Breast epithelium (tissue), 3 donors: ENCODE measurements at regions not wholly inside any gene's neighbourhood (a gene's known extent, or its start where the extent isn't known, plus 50 kb on each side); places are given as distances from the start of the nearest gene placed in this dataset.

Experiments used
- POLR2A ChIP-seq: fragments of 450-650 bp; IDR thresholded peaks from one replicate; pipeline ENCODE4 v1.6.1; 2016; ENCODE audit warnings: antibody characterized with exemption, mild to moderate bottlenecking, moderate library complexity
- POLR2AphosphoS5 ChIP-seq, 3 donors: sonication (generic); formaldehyde crosslinking; IDR thresholded peaks; one replicate each; pipeline ENCODE4 v1.6.1; 2017; ENCODE audit warnings: antibody characterized with exemption in 3 of 3
- TF ChIP-seq, protein P1 (sequence below), 3 donors: fragments of 450-650 bp; IDR thresholded peaks; one replicate each; pipeline ENCODE4 v1.5.1; 2016 to 2017; ENCODE audit warnings: antibody characterized with exemption in 3 of 3, mild to moderate bottlenecking in 3 of 3, moderate library complexity in 3 of 3

DNA sequence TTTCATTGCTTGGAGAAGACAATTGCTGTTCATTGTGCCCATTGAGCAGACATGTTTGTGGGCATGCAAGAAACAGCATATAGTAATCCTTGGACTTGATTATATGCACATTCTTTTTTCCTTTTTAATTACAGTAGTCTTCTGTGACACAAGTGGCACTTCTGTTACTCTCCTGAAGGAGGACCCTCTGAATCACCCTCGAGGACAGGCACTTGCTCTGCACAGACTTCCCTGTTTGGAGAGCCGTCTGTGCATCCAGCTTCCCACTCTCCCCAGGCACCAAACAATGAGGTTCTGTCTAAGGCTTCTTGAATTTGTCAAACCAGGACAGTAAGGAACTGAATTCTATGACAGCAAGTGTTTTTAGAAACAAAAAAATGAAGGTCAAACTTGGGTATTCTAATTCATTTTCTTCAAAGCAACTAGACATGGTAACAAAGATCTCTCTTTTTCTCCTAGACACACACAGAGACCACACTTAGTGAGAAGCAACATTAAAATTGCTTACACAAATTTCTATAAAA is 844.6 kb upstream of the ID2 start:
- TF ChIP-seq, protein P1, sequence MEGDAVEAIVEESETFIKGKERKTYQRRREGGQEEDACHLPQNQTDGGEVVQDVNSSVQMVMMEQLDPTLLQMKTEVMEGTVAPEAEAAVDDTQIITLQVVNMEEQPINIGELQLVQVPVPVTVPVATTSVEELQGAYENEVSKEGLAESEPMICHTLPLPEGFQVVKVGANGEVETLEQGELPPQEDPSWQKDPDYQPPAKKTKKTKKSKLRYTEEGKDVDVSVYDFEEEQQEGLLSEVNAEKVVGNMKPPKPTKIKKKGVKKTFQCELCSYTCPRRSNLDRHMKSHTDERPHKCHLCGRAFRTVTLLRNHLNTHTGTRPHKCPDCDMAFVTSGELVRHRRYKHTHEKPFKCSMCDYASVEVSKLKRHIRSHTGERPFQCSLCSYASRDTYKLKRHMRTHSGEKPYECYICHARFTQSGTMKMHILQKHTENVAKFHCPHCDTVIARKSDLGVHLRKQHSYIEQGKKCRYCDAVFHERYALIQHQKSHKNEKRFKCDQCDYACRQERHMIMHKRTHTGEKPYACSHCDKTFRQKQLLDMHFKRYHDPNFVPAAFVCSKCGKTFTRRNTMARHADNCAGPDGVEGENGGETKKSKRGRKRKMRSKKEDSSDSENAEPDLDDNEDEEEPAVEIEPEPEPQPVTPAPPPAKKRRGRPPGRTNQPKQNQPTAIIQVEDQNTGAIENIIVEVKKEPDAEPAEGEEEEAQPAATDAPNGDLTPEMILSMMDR (IDR thresholded peaks at IDR 0.05), result no peak
- no peak for TF ChIP-seq POLR2AphosphoS5 (IDR thresholded peaks at IDR 0.05)
- TF ChIP-seq POLR2A, result no peak
